GM23338 (cell line): ENCODE measurements at regions not wholly inside any gene's neighbourhood (a gene's known extent, or its start where the extent isn't known, plus 50 kb on each side); places are given as distances from the start of the nearest gene placed in this dataset.

Source experiments
- ATAC-seq: fragments of 200-7000 bp; cut with Tn5 transposase; 3 replicates; pipeline ENCODE4 v1.9.1; 2020
- DNase-seq: peaks from one replicate; pipeline ENCODE4 v3.0.0-alpha.2; 2015; ENCODE audit warnings: low spot score
- H2AFZ ChIP-seq: fragments of 200-600 bp; sonication (generic); 2 replicates; pipeline ENCODE4 v1.8.0; 2016; ENCODE audit warnings: antibody characterized with exemption, mild to moderate bottlenecking, moderate library complexity
- H3F3A ChIP-seq: fragments of 200-600 bp; sonication (generic); replicated peaks from 2 replicates; pipeline ENCODE4 v1.8.0; 2017; ENCODE audit warnings: antibody characterized with exemption, mixed run types, low read depth
- H3K27ac ChIP-seq: fragments of 200-600 bp; sonication (generic); 2 replicates; pipeline ENCODE4 v1.6.1; 2016; ENCODE audit warnings: low read depth
- H3K27me3 ChIP-seq: fragments of 200-600 bp; sonication (generic); 2 replicates; pipeline ENCODE4 v1.8.0; 2016; ENCODE audit warnings: mild to moderate bottlenecking, mixed run types, moderate library complexity; ENCODE audit not compliant: insufficient read depth
- H3K36me3 ChIP-seq: fragments of 200-600 bp; sonication (generic); 2 replicates; pipeline ENCODE4 v1.8.0; 2016; ENCODE audit warnings: mild to moderate bottlenecking; ENCODE audit not compliant: insufficient read depth
- H3K4me1 ChIP-seq: fragments of 200-600 bp; sonication (generic); 2 replicates; pipeline ENCODE4 v1.8.0; 2016; ENCODE audit warnings: mild to moderate bottlenecking, moderate library complexity; ENCODE audit not compliant: insufficient read depth
- H3K4me2 ChIP-seq: fragments of 200-600 bp; sonication (generic); 2 replicates; pipeline ENCODE4 v1.7.1; 2017; ENCODE audit warnings: mixed run types
- H3K4me3 ChIP-seq: fragments of 200-600 bp; sonication (generic); 2 replicates; pipeline ENCODE4 v1.6.1; 2016; ENCODE audit warnings: mixed run types
- H3K79me2 ChIP-seq: fragments of 200-600 bp; sonication (generic); replicated peaks from 2 replicates; pipeline ENCODE4 v1.8.0; 2017; ENCODE audit warnings: mild to moderate bottlenecking; ENCODE audit not compliant: insufficient read depth
- H3K9me2 ChIP-seq: fragments of 200-600 bp; sonication (generic); 2 replicates; pipeline ENCODE4 v1.8.0; 2017; ENCODE audit not compliant: insufficient read depth
- H4K20me1 ChIP-seq: fragments of 200-600 bp; sonication (generic); replicated peaks from 2 replicates; pipeline ENCODE4 v1.8.0; 2017; ENCODE audit warnings: mild to moderate bottlenecking; ENCODE audit not compliant: insufficient read depth
- H3K27ac Mint-ChIP-seq: 2 replicates; pipeline ENCODE4 v1.8.0; 2020; ENCODE audit warnings: inconsistent platforms, mild to moderate bottlenecking, moderate library complexity, mixed read lengths
- H3K27me3 Mint-ChIP-seq: 3 replicates; pipeline ENCODE4 v1.8.0; 2022; ENCODE audit warnings: low read depth, mild to moderate bottlenecking, moderate library complexity, mixed read lengths, inconsistent platforms; ENCODE audit not compliant: insufficient read depth, poor library complexity
- H3K36me3 Mint-ChIP-seq: 3 replicates; pipeline ENCODE4 v1.8.0; 2021; ENCODE audit warnings: low read depth, mild to moderate bottlenecking, inconsistent platforms, moderate library complexity, mixed read lengths
- H3K4me1 Mint-ChIP-seq: 3 replicates; pipeline ENCODE4 v1.8.0; 2020; ENCODE audit warnings: mild to moderate bottlenecking, inconsistent platforms, mixed read lengths
- H3K4me3 Mint-ChIP-seq: 3 replicates; pipeline ENCODE4 v1.8.0; 2021; ENCODE audit warnings: moderate library complexity, mild to moderate bottlenecking, inconsistent platforms, mixed read lengths
- H3K9me3 Mint-ChIP-seq: 3 replicates; pipeline ENCODE4 v1.8.0; 2020; ENCODE audit warnings: moderate library complexity, mild to moderate bottlenecking, inconsistent platforms, mixed read lengths
- CREB1 ChIP-seq: fragments of 250-450 bp; sonication (Bioruptor Pico); IDR thresholded peaks from 2 replicates; pipeline ENCODE4 v1.5.0; 2020; ENCODE audit warnings: low read depth, mild to moderate bottlenecking, moderate library complexity
- JUNB ChIP-seq: IDR thresholded peaks from one replicate; pipeline ENCODE4 v1.6.1; 2016; ENCODE audit warnings: antibody characterized with exemption; ENCODE audit not compliant: unreplicated experiment
- REST ChIP-seq: IDR thresholded peaks from one replicate; pipeline ENCODE4 v1.6.1; 2018; ENCODE audit warnings: antibody characterized with exemption; ENCODE audit not compliant: unreplicated experiment
- ZNF331 ChIP-seq: fragments of 250-450 bp; sonication (Bioruptor Pico); IDR thresholded peaks from 2 replicates; pipeline ENCODE4 v1.5.0; 2020; ENCODE audit warnings: low read depth, mild to moderate bottlenecking, moderate library complexity
- ZNF462 ChIP-seq: fragments of 250-450 bp; sonication (Bioruptor Pico); IDR thresholded peaks from 2 replicates; pipeline ENCODE4 v1.5.0; 2020; ENCODE audit warnings: mild to moderate bottlenecking, moderate library complexity

GRCh38 chr13:50461189-50461588 is 382.3 kb downstream of the DLEU7 start (continued):
- no peak for TF ChIP-seq ZNF462 (CRISPR knock-in tag)
- no peak for TF ChIP-seq ZNF331
- no peak for TF ChIP-seq CREB1
- no peak for TF ChIP-seq REST

GRCh38 chr13:50463719-50464118 is 379.8 kb downstream of the DLEU7 start:
- H3K9me3 Mint-ChIP-seq: no peaks in the 10 kb centered on the region
- no peaks in the 10 kb centered on the region for H3K36me3 Mint-ChIP-seq
- ATAC-seq: no peak
- no peak overlapping the region for H3K27ac Mint-ChIP-seq
- H3K4me3 Mint-ChIP-seq: no peak overlapping the region
- peaks cover 5% of the 10 kb centered on the region; the same call in 1 of the 2 replicates for H3K9me2 ChIP-seq
- no peaks in the 10 kb centered on the region for H3K79me2 ChIP-seq
- H3F3A ChIP-seq: no peaks in the 10 kb centered on the region
- H3K36me3 ChIP-seq: no peaks in the 10 kb centered on the region
- no peak overlapping the region for H3K27ac ChIP-seq
- no peaks in the 10 kb centered on the region for H3K4me1 ChIP-seq
- DNase-seq: no peak
- H3K27me3 ChIP-seq: no peaks in the 10 kb centered on the region
- H3K4me2 ChIP-seq: no peak overlapping the region
- no peaks in the 10 kb centered on the region for H3K4me1 Mint-ChIP-seq
- peaks cover 1% of the 10 kb centered on the region for H3K27me3 Mint-ChIP-seq
- peaks cover 2% of the 10 kb centered on the region; the same call in 1 of the 2 replicates for H4K20me1 ChIP-seq
- no peak overlapping the region for H3K4me3 ChIP-seq
- H2AFZ ChIP-seq: no peak overlapping the region
- no peak for TF ChIP-seq ZNF462 (CRISPR knock-in tag)
- no peak for TF ChIP-seq JUNB
